ENCODE measurements at regions not wholly inside any gene's neighbourhood (a gene's known extent, or its start where the extent isn't known, plus 50 kb on each side); places are given as distances from the start of the nearest gene placed in this dataset.

- TF ChIP-seq CTCF (IDR thresholded peaks at IDR 0.05) (no peak), POLR2A (IDR thresholded peaks at IDR 0.05) (no peak)
Measured at GRCh38 chr2:34003795-34004194, 404.7 kb upstream of the FAM98A start.

Data from right lobe of liver (tissue), 4 donors.